ENCODE measurements at regions not wholly inside any gene's neighbourhood (a gene's known extent, or its start where the extent isn't known, plus 50 kb on each side); places are given as distances from the start of the nearest gene placed in this dataset.

- no peak for DNase-seq (ENCODE audit: extremely low read depth in 1 of 2, low read depth in 1 of 2)
Observed at GRCh38 chr2:790634-791245, 113.5 kb upstream of the TMEM18 start.

DNA sequence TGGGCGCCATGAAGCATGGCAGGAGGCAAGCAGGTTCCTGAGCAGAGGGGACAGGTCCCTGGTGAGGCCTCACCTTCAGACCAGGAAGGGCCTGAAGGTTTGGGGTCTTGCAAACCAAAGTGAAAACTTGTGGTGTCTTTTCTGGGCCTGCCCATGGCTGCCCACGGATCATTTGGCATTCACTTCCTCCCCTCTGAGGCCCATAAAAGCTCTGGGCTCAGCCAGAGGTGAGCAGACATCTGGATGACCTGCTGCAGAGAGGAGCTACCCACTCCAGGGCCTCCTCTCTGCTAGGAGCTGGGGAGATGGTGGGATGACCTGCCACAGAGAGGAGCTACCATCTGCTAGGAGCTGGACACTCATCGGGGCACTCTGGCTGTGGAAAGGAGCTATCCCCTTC is 112.9 kb upstream of the TMEM18 start:
- DNase-seq (ENCODE audit: extremely low read depth in 1 of 2, low read depth in 1 of 2) = no peak

GRCh38 chr2:789529-789928 is 112.3 kb upstream of the TMEM18 start:
- no peak for DNase-seq (ENCODE audit: extremely low read depth in 1 of 2, low read depth in 1 of 2)

DNA sequence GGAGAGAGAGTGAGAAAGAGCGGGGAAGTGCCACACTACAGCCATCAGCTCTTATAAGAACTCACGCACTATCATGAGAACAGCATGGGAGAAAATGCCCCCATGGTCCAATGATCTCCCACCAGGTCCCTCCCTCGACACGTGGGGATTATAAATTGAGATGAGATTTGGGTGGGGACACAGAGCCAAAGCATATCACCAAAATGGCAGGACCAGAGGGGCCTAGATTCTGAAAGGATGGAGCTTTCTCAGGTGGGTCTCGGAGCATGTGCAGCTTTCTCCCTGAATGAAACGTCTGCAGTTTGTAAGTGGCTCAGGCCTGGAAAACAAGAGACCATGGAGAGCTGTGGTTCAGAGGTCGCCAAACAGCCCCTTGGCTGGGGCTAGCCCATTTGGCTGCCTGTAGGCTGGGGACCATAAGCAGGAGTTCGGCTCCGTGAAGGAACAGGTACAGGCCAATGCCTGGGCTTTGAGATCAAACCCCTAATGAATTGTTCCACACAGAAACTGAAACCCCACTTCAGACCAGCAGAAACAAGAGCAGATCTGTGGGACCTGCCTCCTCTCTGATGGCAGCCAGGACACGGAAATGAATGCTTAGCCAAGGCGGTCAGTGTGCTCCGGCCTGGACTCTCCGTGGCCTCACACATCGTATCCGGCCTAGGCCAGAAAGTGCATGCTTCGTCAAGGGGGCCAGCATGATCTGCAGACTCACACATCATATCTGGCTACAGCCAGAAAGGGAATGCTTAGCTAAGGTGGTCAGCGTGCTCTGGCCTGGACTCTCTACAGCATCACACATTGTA is 111.2 kb upstream of the TMEM18 start:
- DNase-seq (ENCODE audit: extremely low read depth in 1 of 2, low read depth in 1 of 2) = no peak

GRCh38 chr2:784753-785152 is 107.5 kb upstream of the TMEM18 start:
- DNase-seq (ENCODE audit: extremely low read depth in 1 of 2, low read depth in 1 of 2) = no peak

DNA sequence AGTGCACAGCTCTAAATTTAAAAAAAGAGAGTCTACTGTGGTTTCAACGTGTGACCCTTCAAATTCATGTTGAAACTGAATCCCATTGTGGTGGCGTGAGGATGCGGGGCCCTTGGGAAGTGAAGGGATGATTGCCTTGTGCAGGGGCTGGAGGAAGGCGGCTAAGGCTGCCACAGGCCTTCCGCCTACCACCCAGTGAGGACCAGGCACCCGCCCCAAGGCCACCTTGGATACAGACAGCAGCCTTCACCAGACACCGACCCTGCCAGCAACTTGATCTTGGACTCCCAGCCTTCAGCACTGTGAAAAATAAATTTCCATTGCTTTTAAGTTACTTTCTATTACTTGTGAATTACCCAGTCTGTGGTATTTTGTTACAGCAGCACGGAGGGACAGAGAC is 103.4 kb upstream of the TMEM18 start:
- DNase-seq (ENCODE audit: extremely low read depth in 1 of 2, low read depth in 1 of 2) = no peak

- DNase-seq (ENCODE audit: extremely low read depth in 1 of 2, low read depth in 1 of 2) = no peak
Observed at GRCh38 chr2:780002-780401, 102.8 kb upstream of the TMEM18 start.

- no peak for DNase-seq (ENCODE audit: extremely low read depth in 1 of 2, low read depth in 1 of 2)
Observed at GRCh38 chr2:778731-779350, 101.6 kb upstream of the TMEM18 start.

GRCh38 chr2:777546-777945 is 100.3 kb upstream of the TMEM18 start:
- DNase-seq (ENCODE audit: extremely low read depth in 1 of 2, low read depth in 1 of 2) = no peak

DNA sequence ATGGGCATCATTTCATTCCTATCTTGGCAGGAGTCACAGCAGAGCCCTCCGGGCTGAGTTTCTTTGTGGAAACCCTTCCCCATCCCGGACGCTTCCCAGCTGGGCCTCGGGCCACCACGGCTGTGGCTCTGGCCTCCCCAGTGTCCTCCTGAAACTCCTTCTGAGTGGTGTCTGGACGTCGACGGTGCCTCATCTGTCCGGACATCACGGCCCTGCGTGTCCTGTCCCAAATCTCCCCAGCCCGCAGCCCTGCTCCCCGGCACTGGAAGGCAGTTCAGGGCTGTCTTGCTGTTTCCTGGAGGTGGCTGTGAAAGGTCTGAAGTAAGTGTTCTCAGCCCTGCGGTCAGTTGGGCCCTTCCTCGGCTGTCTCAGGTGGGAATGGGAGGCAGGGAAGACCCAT is 99.8 kb upstream of the TMEM18 start:
- DNase-seq (ENCODE audit: extremely low read depth in 1 of 2, low read depth in 1 of 2) = no peak

- DNase-seq (ENCODE audit: extremely low read depth in 1 of 2, low read depth in 1 of 2) = no peak
Observed at GRCh38 chr2:776487-776886, 99.3 kb upstream of the TMEM18 start.

DNA sequence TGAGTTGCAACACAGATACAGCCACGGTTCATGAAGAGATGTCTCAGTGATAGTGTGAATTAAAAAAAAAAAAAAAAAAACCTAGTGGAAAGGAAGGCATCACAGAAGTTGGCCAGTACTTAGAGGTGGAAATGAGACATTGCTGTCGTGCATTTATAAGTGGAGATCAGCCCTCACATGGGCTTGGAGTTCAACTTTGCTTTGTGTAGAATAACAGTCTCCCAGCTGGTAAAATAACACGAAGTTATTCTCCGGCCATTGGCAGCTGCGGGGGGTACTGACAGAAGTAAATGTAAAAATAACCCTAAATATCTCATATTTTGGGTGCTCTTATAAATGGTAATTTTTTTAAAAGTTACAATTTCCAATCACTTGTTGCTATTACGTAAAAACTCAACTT is 98.8 kb upstream of the TMEM18 start:
- DNase-seq (ENCODE audit: extremely low read depth in 1 of 2, low read depth in 1 of 2) = no peak

GRCh38 chr2:774436-774835 is 97.2 kb upstream of the TMEM18 start:
- DNase-seq (ENCODE audit: extremely low read depth in 1 of 2, low read depth in 1 of 2) = no peak

DNA sequence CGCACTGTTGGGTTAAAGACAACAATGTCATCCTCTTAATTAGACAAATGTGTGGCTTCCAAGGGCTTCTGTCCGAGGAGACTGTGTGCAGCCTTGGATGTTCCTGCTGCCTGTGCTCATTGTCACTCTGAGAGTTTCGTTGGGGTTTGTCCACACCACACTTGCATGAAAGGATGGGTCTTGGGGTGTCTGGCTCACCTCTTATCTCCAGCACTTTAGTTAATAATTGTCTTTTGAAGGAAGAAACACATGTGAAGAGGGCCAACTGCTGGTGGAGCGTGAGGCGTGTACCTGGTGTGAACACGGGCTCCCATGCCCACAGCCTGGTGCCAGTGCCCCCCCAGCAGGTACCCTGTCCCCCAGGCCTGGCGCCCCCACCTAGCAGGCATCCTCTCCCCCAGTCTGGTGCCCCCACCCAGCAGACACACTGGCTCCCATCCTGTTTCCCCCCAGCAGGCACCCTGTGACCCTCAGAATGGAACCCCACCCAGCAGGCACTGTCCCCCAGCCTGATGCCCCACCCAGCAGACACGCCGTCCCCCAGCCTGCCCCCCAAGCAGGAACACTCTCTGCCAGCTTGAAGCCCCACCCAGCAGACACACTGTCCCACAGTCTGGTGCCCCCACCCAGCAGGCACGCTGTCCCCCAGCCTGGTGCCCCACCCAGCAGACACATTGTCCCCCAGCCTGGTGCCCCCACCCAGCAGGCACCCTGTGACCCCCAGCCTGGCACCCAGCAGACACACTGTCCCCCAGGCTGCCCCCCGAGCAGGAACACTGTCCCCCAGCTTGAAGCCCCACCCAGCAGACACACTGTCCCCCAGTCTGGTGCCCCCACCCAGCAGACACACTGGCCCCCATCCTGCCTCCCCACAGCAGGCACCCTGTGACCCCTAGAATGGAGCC is 96.3 kb upstream of the TMEM18 start:
- DNase-seq (ENCODE audit: extremely low read depth in 1 of 2, low read depth in 1 of 2) = no peak

GRCh38 chr2:771538-771937 is 94.3 kb upstream of the TMEM18 start:
- no peak for DNase-seq (ENCODE audit: extremely low read depth in 1 of 2, low read depth in 1 of 2)

DNA sequence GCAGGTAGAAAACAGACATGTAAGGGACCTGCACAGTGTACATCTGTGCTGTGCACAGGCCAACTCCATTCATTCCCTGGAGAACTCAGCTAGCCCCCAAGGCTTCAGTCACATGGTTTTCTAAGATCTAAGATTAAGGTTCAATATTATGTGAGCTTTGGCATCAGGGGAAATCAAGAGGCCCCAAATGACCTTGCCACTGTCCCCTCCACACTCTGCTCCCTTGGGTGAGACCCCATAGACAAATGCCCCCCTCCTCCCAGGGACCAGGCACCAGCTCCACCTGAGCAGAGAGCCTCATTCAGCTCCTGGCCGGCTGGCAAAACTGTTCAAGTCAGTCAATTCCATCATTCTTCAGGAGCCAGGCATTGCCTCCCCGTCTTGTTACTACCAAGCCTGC is 93.6 kb upstream of the TMEM18 start:
- no peak for DNase-seq (ENCODE audit: extremely low read depth in 1 of 2, low read depth in 1 of 2)

- DNase-seq (ENCODE audit: extremely low read depth in 1 of 2, low read depth in 1 of 2) = peak; percentile 1 to 10
Observed at GRCh38 chr2:769771-770170, 92.6 kb upstream of the TMEM18 start.

- no peak for DNase-seq (ENCODE audit: extremely low read depth in 1 of 2, low read depth in 1 of 2)
Observed at GRCh38 chr2:768451-768850, 91.2 kb upstream of the TMEM18 start.

- no peak for DNase-seq (ENCODE audit: extremely low read depth in 1 of 2, low read depth in 1 of 2)
Observed at GRCh38 chr2:767944-768343, 90.7 kb upstream of the TMEM18 start.

DNA sequence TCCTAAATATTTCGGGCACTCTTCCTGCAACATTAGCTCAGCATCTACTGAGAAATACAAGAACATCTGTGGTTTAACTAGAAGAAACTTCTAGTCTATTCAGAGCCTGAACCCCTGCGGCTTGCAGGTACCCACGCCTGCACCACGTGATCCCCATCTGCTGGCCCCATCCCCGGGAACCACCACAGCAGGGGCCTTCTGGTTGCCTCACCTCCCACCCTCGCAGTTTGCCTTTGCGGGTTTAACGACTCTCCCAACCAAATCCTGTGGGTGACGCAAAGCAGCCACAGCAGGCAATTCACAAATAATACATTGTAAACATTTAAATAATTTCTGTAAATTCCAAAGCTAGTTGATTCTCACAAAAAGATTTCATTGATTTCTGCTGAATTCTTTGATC is 90.2 kb upstream of the TMEM18 start:
- peak; percentile 18 for DNase-seq (ENCODE audit: extremely low read depth in 1 of 2, low read depth in 1 of 2)

- no peak for DNase-seq (ENCODE audit: extremely low read depth in 1 of 2, low read depth in 1 of 2)
Observed at GRCh38 chr2:766255-766654, 89.0 kb upstream of the TMEM18 start.
